GM10266 (cell line): ENCODE measurements at regions not wholly inside any gene's neighbourhood (a gene's known extent, or its start where the extent isn't known, plus 50 kb on each side); places are given as distances from the start of the nearest gene placed in this dataset.

Experiments used
- DNase-seq: peaks from one replicate; pipeline ENCODE4 v3.0.0; 2012; ENCODE audit errors: extremely low spot score
- TF ChIP-seq, protein P1 (sequence below): IDR thresholded peaks from 2 replicates; pipeline ENCODE4 v1.5.1; 2012; ENCODE audit warnings: mild to moderate bottlenecking, low read depth; ENCODE audit not compliant: control insufficient read depth, insufficient read depth; ENCODE audit errors: missing control alignments

DNA sequence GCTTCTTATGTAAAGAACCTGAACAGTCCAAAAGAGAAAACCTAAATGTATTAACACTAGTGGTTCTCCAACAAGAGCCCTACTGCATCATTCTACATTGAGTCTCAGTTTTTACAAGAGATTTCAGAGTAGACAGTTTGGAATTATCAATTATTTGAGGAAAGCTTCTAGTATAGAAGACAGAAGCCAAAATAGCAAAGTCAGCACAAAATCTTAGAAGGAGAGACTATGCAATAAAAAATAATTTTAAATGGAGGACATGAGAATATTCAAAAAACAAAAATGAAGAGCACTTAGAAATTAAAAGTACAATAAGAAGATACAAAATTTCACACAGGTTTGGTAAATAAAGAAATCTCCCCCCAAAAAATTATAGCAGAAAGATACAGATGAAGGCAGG lies 406.3 kb upstream of the USP15 start:
- TF ChIP-seq, protein P1, sequence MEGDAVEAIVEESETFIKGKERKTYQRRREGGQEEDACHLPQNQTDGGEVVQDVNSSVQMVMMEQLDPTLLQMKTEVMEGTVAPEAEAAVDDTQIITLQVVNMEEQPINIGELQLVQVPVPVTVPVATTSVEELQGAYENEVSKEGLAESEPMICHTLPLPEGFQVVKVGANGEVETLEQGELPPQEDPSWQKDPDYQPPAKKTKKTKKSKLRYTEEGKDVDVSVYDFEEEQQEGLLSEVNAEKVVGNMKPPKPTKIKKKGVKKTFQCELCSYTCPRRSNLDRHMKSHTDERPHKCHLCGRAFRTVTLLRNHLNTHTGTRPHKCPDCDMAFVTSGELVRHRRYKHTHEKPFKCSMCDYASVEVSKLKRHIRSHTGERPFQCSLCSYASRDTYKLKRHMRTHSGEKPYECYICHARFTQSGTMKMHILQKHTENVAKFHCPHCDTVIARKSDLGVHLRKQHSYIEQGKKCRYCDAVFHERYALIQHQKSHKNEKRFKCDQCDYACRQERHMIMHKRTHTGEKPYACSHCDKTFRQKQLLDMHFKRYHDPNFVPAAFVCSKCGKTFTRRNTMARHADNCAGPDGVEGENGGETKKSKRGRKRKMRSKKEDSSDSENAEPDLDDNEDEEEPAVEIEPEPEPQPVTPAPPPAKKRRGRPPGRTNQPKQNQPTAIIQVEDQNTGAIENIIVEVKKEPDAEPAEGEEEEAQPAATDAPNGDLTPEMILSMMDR = no peak
- no peak for DNase-seq

DNA sequence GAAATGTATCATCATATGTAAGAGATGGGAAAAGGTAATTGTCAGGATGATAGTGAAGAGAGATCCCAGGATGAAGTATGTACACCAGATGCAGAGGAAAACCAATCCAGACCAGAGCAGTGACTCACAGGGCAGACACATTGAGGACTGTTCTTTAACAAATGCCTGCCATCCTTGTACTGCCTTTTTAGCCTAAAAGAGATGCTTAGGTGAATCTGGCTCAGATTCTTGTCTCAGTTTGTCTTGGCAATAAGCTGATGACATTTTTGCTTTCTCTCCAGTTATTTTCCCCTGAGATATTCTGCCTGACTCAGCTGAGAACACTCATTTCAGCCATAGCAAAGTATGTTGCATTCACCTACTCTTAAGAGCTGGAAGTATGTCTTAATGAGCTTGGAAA lies 405.3 kb upstream of the USP15 start:
- DNase-seq = no peak
- TF ChIP-seq, protein P1 = no peak

DNA sequence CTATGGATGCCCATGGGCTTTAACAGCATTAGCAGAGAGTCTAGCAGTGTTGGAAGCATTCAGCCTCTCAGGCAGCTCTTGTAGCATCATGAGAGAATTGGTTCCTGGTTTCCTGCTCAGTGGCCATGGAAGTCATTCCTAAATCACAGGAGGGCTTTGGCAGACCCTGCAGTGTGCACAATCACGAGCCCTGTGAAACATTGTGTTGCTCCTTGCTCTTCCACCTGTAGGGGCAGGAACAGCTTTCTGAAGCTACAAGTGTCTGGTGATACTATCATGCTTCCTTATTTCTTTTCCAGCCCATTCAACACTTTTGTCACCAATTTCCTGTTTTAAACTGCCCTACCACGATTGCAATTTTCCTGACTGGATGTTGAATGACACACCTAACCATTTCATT lies 402.2 kb upstream of the USP15 start:
- DNase-seq = no peak

DNA sequence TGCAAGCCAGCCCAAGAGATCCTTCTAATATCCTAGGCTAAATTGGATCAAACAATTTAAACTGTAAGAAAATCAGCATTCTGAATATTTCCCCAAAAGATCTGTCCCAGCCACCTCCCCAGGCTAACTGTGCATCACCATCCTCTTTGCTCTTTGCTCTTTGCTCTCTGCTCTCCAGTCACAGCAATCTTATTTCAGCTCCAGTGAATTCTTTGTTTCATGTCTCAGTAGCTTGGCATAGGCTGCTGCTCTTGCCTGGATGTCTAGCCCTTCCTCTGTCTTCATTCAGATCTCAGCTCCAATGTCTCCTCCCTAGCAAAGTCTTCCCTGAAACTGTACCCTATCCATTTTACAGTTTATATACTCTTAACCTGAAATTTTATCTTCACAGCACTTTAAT lies 399.8 kb upstream of the USP15 start:
- DNase-seq = no peak
- TF ChIP-seq, protein P1 = no peak

More for the DNA sequence above, 402.2 kb upstream of the USP15 start:
- TF ChIP-seq, protein P1 = no peak

DNA sequence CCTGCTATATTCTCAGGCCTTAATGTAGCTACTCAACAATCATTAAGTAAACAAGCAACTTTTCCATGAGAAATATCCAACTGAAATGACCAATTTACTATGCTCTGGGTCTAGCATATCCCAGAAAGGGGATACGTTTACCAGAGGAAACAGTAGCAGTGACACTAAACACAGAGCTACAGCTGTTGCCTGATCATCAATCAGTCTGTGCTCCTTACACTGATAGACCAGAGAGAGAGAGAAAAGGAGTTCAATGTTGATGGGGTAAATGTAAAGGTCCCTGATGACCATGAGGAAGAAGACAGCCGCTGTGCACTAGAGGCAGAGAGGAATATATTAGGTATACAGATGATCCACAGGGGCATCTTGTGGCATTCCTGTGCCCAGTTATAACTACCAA lies 397.2 kb upstream of the USP15 start:
- DNase-seq = no peak
- TF ChIP-seq, protein P1 = no peak

DNA sequence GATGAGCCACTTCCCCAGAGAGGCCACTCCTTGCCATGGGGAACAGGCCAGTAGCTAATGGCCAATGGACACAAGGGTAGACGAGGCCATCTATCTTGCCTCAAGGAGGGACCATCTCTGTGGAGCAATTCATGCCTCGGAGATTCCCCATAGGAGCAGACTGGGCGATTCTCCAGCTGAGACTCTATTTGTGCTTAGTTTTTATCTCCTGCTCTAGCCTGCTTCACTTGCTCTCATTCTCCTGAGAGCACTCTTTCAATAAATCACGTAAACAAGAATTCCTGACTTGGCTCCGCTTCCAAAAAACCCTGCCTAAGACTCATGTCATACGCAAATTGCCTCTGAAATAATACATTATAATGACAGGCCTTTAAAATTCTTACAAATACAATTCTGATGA lies 396.4 kb upstream of the USP15 start:
- TF ChIP-seq, protein P1 = no peak
- no peak for DNase-seq

DNA sequence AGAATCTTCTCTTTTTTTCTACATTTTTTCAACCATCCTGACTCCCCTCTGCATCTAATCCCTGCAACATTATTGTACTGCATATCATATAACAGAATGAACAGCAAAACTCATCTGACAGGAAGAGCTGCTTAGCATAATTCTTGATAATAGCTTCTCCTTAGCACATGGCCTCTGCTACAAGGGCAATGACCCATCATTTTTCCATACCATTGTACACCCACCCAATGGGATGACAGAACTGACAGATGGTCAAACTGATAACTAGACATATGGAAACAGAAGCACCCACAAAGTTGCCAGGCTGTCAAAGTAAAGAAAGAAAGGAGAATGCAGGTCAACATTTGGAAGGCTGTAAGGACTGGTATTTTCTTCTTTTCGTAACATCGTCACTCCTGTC lies 390.4 kb upstream of the USP15 start:
- TF ChIP-seq, protein P1 = no peak
- DNase-seq = no peak
